RWPE1 (cell line): ENCODE measurements at regions not wholly inside any gene's neighbourhood (a gene's known extent, or its start where the extent isn't known, plus 50 kb on each side); places are given as distances from the start of the nearest gene placed in this dataset.

Experiments used
- CTCF ChIA-PET: fragments of 350-600 bp; sonication (Branson Sonifier 250); formaldehyde crosslinking; extraction: SDS; loops from one replicate; lab custom pipeline; 2021; lab: Yijun Ruan, JAX
- POLR2A ChIA-PET: fragments of 400-600 bp; formaldehyde crosslinking; extraction: SDS; loops from one replicate; lab custom pipeline; 2020; ENCODE audit warnings: antibody characterized with exemption; ENCODE audit not compliant: low non-redundant PET; lab: Yijun Ruan, JAX
- DNase-seq: peaks from one replicate; pipeline ENCODE4 v3.0.0; 2012; ENCODE audit warnings: low spot score
- H3K27ac ChIP-seq: fragments of 450-650 bp; 2 replicates; pipeline ENCODE4 v1.5.1; 2017
- CTCF ChIP-seq: fragments of 450-650 bp; conservative IDR thresholded peaks from 2 replicates; pipeline ENCODE4 v1.5.1; 2017; ENCODE audit warnings: low read depth, mild to moderate bottlenecking

GRCh38 chr12:76216585-76217472 lies 131.4 kb downstream of the BBS10 start:
- ChIA-PET POLR2A (no interaction called here), CTCF (no interaction called here)
- DNase-seq: no peak
- no peak for TF ChIP-seq CTCF
- H3K27ac ChIP-seq: no peak overlapping the region

GRCh38 chr12:76208129-76208528 lies 123.6 kb upstream of the NAP1L1 start:
- POLR2A ChIA-PET: no interaction called here
- CTCF ChIA-PET: interaction anchor here (0.6 kb wide), 1 partner anchor 62 kb away, joined by 5 read pairs; no protein-coding TSS in a partner anchor
- no peak overlapping the region for H3K27ac ChIP-seq
- TF ChIP-seq CTCF: no peak
- DNase-seq: no peak

- DNase-seq: no peak
- no peak for TF ChIP-seq CTCF
- ChIA-PET POLR2A (no interaction called here), CTCF (interaction anchor here (0.6 kb wide), 1 partner anchor 95 kb away, joined by 3 read pairs; no protein-coding TSS in a partner anchor)
- no peak overlapping the region for H3K27ac ChIP-seq
Measured at GRCh38 chr12:76206677-76207072, 122.2 kb upstream of the NAP1L1 start.

- ChIA-PET CTCF (interaction anchor here (0.6 to 0.7 kb wide), 2 partner anchors 75 to 96 kb away, joined by 3 to 4 read pairs; no protein-coding TSS in a partner anchor), POLR2A (no interaction called here)
- no peak overlapping the region for H3K27ac ChIP-seq
- DNase-seq: no peak
- no peak for TF ChIP-seq CTCF
Measured at GRCh38 chr12:76206039-76206676, 121.7 kb upstream of the NAP1L1 start.

- POLR2A ChIA-PET: no interaction called here
Measured at GRCh38 chr12:76202621-76203020, 118.1 kb upstream of the NAP1L1 start.

More at GRCh38 chr12:76202621-76203020, 118.1 kb upstream of the NAP1L1 start:
- DNase-seq: no peak
- H3K27ac ChIP-seq: no peak overlapping the region
- TF ChIP-seq CTCF: no peak
- CTCF ChIA-PET: interaction anchor here (0.7 kb wide), 1 partner anchor 171 kb away, joined by 3 read pairs; the partner anchor contains the start of gene PHLDA1
